LNCAP (cell line): ENCODE measurements at regions not wholly inside any gene's neighbourhood (a gene's known extent, or its start where the extent isn't known, plus 50 kb on each side); places are given as distances from the start of the nearest gene placed in this dataset.

ENCODE experiments used
- CTCF ChIP-seq: fragments of 450-650 bp; IDR thresholded peaks from 2 replicates; pipeline ENCODE4 v1.5.1; 2017; ENCODE audit warnings: mild to moderate bottlenecking

- TF ChIP-seq CTCF: no peak
Measured at GRCh38 chr5:107165296-107165695, 505.4 kb downstream of the EFNA5 start.

GRCh38 chr5:107157809-107158208 is 512.9 kb downstream of the EFNA5 start:
- no peak for TF ChIP-seq CTCF

- TF ChIP-seq CTCF: no peak
Measured at GRCh38 chr5:107155707-107156106, 515.0 kb downstream of the EFNA5 start.

GRCh38 chr5:107154593-107154992 is 516.1 kb downstream of the EFNA5 start:
- no peak for TF ChIP-seq CTCF

- TF ChIP-seq CTCF: no peak
Measured at GRCh38 chr5:107153283-107153682, 517.5 kb downstream of the EFNA5 start.

GRCh38 chr5:107149243-107150005 is 521.3 kb downstream of the EFNA5 start:
- TF ChIP-seq CTCF: no peak

GRCh38 chr5:107147589-107147988 is 523.1 kb downstream of the EFNA5 start:
- no peak for TF ChIP-seq CTCF

- no peak for TF ChIP-seq CTCF
Measured at GRCh38 chr5:107146901-107147300, 523.8 kb downstream of the EFNA5 start.
